GM18873 (cell line): ENCODE measurements at regions not wholly inside any gene's neighbourhood (a gene's known extent, or its start where the extent isn't known, plus 50 kb on each side); places are given as distances from the start of the nearest gene placed in this dataset.

ENCODE experiments used
- ATAC-seq: cut with Tn5 transposase; IDR thresholded peaks from one replicate; pipeline ENCODE4 v1.9.1; 2021; ENCODE audit warnings: mild to moderate bottlenecking, moderate library complexity, moderate number of reproducible peaks; ENCODE audit not compliant: unreplicated experiment, low FRiP score

- no peak for ATAC-seq
Measured at GRCh38 chr4:1500966-1501753, 94.9 kb upstream of the NKX1-1 start.

DNA sequence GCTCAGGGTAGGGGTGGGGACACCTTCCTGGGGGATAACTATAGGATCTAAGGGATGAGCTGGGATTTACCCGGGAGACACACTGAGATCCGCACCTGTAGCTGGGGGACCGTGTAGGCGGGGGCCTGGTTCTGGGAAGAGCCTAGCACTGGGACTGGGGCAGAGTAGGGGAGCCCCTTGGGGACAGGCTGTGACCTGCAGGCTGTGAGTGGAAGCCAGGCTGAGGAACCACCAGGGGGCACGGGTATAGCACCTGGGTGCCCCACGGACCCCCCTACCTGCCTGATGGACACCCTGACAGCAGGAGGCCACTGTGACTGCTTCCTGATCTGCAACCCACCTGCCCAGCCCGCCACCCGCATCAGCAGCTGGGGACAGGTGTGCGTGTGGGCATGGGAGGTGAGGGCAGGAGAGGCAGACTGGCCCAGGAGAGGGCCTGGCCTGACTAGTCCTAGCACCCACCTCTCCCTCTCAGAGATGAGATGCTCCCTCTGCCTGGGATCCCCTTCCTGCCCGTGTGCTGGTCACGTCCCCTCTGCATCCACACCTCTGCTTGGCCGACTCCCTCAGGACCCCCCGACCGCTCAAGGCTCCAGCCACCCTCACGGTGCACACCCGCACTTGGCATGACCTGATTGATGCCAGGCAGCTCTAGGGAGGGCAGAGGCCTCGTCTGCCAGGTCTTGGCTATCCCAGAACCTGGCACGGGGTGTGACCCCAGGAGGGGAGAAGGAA, 94.2 kb upstream of the NKX1-1 start:
- no peak for ATAC-seq

DNA sequence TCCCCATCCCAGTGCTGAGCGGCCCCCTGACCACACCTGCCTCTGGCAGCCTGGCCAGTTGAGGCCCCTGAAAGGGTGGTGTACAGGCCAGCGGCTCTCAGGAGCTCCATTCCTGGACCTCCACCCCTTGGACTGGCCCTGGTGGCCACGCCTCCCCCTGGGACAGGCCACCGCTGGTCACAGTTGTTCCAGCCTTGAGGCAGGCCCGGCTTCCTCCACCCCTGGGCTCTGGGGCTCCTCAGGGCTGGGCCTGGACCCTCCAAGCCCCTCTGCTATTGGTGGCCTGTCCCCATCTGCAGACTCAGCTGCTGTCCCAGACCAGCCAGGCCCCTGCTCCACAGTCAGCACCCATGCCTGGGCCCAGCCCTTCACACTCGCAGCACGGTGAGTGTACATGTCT, 93.2 kb upstream of the NKX1-1 start:
- no peak for ATAC-seq

DNA sequence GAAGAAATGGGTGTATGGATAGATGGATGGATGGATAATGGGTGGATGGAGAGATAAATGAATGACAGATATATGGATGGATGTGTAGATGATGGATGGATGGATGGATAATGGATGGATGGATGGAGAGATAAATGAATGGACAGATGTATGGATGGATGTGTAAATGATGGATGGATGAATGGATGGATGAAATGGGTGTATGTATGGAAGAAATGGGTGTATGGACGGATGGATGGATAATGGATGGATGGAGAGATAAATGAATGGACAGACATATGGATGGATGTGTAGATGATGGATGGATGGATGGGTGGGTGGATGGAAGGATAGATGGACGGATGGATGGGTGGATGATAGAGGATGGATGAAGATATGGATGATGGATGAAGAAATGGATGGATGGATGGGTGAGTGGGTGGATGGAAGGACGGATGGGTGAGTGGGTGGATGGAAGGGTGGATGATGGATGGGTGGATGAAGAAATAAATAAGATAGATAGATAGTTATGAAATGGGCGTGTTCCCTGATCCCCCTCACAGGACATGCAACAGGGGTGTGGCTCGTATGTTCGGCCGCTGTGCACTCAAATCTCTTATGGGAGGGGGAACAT, 91.1 kb upstream of the NKX1-1 start:
- no peak for ATAC-seq

DNA sequence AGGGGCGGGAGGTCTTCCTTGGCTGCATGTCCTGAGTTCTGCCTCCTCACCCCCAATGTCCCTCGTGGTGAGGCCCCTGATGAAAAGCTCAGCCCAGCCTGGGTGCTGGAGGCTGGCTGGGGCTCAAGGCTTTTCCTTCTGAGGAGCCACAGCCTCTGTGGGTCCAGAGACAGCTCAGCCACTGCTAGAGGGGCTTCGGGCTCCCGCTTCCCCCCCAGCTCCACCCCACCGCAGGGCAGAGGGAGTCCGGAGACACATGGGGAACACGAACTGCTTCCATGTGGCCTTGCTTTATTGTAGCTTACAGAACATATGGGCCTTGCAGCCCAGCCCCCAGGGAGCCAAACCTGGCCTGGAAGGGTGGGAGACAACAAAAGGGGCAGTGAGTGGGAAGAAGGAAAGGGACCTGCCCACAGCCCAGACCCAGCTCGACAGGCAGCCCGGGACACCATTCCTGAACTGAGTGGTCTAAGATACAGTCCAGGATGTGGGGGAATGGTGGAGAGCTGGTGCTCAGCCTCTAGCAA, 89.9 kb upstream of the NKX1-1 start:
- no peak for ATAC-seq

GRCh38 chr4:1495416-1496115, 89.3 kb upstream of the NKX1-1 start:
- ATAC-seq = no peak

DNA sequence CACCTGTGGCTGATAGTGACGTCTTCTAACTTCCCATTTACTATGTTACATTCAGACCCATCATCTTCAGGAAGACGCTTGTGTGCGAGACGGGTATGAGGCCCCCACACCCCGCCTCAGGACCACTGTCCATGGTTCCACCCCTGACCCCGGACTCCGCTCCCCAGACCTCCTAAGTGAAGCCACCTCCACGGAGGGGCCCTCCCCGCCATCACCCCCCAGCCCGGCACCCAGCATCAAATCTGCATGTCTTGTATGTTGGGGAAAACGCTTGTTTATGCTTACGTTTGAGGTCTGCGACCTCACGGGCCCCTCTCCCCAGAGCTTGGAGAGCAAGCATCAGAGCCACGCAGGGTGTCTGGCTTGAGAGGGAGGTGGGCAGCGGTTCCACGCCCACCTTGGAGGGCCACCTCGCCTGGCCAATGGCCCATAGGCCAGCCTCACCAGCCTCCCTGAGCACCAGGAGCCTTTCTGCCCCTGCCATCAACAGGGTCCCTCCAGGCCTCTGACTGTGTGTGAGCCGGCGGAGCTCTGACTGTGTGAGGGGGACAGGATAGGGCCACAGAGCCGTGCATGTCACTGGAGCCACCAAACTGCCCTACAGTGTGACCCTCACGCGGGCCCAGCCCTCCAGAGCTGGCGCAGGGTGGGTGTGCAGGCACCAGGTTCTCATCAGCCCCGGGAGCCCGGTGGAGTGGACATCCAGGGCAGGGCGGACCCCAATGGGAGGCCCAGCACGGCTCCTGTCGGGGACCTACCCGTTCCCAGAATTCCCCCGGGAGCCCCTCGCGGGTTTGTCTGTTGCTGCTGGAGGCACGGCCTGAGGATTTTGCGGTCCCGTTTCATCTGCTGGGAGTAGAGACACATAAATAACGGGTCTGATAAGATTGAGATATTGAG, 88.4 kb upstream of the NKX1-1 start:
- ATAC-seq = no peak

GRCh38 chr4:1493540-1494287, 87.5 kb upstream of the NKX1-1 start:
- no peak for ATAC-seq

GRCh38 chr4:1492651-1493539, 86.7 kb upstream of the NKX1-1 start:
- ATAC-seq = no peak

GRCh38 chr4:1492142-1492457, 85.9 kb upstream of the NKX1-1 start:
- no peak for ATAC-seq

GRCh38 chr4:1491328-1492141, 85.3 kb upstream of the NKX1-1 start:
- no peak for ATAC-seq

DNA sequence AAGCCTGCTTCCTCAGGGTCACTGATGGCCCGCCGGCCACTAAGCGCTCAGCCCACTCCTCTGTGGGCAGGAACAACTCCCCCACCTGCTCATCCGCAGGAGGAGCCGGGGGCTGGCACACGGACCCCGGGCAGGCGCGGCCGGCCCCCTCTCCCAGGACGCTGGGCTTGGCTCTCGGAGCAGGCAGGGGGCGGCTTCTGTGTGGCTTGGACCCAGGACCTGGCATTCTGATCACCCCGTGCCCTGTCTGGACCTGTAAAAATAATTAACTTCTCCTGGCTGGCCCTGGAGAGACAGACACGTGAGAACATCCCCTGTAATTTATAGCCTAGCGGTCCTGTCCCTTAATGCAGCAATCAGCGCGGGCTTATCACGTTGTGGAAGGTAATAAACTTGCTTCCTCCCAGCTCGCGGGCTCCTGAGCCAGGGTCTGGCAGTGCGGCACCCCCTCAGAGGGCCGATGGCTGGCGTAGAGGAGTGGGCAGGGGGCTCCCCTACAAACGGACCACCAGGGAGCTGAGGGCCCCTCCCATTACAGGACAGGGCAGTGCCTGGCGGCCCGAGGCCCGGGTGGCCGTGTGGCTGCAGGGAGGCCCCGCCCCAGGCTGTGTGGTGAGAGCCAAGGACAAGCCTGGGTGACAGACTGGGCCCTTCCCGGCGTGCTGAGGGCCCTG, 84.5 kb upstream of the NKX1-1 start:
- ATAC-seq = no peak

DNA sequence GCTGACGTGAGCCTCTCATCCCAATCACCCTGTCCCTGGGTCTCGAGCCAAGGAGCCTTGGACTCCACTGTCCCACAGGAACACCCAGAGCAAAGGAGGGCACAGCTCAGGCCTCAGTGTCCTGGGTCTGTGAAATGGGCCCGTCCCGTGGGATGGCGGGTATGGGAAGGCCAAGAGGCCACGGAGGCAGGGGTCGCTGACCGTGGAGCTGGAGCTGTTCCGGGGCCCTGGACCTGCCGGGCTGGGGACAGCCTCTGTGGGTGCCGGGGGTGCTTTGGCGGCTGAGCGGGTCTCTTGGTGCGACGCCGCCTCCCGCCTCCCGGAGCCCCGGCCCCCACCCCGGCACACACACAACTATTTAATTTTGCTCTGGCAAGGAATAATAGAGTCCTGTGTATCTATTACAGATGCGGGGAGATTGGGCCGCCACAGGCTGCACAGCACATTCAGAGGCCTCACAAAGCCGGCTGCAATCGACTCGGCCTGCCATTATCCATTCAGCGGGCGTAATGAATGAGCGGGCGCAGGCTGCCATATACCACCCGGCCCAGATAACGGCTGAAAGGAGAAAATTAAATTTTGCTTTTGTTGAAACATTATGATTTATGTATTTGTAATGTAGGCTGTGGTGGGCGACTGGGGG, 83.9 kb upstream of the NKX1-1 start:
- ATAC-seq = no peak

GRCh38 chr4:1489639-1489995, 83.4 kb upstream of the NKX1-1 start:
- no peak for ATAC-seq

DNA sequence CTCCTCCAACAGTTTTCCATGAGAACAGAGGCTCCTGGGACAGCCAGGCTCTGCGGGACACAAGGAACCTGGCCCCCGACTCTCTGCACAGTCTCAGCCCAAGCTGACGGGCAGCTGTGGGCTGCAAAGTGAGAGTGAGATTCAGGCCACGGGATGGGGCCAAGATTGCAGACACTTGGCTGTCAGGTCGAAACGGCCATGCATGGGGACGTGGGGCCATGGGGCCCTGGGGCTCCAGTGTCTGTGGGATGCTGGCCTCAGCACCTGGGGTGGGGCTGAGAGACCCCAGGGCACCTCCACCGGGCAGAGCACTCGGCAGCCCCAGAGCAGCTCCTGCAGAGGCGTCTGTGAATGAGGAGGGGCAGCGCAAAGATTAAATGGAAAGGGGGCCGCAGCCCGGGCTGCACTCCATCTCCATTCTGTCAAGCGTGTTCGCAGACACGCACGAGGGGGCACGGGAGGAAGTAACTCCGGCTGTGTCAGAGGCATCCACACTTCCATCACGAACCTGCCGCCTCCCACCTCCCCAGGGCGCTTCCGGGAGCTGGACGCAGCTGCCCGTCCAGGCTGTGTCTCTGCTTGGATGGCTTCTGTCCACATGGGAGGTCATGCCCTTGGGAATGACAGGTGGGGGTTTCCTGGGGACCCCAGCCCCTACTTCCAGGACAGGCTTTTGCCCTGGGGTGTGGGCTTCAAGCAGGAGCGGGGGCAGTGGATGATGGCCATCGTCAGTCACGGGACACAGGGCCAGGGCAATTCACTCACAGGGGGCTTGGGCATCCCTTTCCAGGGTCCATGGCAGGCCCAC, 82.8 kb upstream of the NKX1-1 start:
- no peak for ATAC-seq

DNA sequence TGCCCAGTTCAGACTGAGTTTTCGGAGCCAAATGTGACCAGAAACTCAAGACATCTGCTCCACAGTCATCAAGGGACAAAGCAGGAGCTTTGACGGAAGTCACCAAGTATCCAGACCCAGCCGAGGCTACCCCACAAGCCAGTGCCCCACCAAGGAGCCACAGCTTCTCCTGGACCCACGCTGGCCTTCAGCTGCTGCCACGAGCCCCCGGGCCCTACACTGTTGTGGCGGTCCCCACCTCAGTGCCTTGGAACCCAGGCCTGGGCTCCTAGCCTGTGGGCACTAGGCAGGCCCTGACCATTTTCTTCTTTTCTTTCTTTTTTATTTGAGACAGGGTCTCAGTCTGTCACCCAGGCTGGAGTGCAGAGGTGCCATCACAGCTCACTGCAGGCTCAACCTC, 82.1 kb upstream of the NKX1-1 start:
- no peak for ATAC-seq
